Activated CD4-positive, CD25-positive, alpha-beta regulatory T cell (primary cell): ENCODE measurements at regions not wholly inside any gene's neighbourhood (a gene's known extent, or its start where the extent isn't known, plus 50 kb on each side); places are given as distances from the start of the nearest gene placed in this dataset.
"Not testable (repeated sequence)": the region's sequence is repeated elsewhere in the genome, so short reads cannot be mapped to it uniquely, and the experiment has no call there.

Experiments used
- DNase-seq, 4 experiments: peaks; one replicate each; lab custom pipeline; 2025; lab: John Stamatoyannopoulos, UW

DNA sequence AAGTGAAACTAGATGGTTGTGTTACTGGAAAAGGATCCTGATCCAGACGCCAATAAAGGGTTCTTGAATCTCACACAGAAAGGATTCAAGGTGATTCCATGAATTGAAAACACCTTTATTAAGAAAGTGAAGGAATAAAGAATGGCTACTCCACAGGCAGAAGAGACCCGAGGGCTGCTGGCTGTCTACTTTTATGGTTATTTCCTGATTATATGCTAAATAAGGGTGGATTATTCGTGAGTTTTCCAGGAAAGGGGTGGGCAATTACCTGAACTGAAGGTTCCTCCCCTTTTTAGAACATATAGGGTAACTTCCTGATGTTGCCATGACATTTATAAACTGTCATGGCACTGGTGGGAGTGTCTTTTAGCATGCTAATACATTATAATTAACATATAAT, 50.9 kb upstream of the WARS2 start:
- no peak for DNase-seq

GRCh38 chr1:119204197-119204960, 63.9 kb upstream of the WARS2 start:
- DNase-seq, result no peak

DNA sequence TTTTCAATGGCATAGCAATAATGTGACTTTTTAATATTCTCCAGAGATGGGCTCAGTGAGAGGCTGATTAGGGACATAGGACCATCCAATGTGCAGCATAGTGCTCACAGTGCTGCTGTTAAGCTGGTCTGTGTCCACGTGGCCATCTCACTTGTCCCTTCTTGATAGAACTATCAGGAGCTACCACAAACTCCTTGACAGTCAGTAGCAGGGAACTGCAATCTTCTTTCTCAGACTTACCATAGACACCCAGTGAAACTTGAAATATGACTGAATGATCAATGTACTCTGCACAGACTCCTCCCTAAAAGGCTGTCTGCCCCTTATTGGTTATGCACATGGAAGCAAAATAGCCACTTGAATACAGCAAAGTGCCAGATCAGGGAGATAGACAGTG, 64.5 kb upstream of the WARS2 start:
- DNase-seq, result no peak

DNA sequence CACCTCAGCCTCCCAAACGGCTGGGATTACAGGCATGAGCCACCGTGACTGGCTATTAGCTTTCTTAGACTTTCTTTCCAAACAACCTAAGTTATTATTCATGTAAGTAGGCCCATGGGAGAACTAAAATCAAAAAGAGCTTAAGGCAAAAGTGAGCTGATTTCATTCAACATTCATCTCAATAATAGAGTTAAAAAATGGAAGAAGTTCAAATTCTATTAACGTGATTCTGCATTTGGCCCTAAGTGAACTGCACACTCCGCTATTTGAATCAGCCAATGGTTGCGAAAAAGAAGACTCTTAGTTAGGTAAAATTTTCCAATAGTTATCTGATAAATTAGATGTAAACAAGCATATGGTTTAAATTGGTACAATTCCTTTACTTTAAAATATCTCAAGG, 68.6 kb upstream of the WARS2 start:
- no peak for DNase-seq

DNA sequence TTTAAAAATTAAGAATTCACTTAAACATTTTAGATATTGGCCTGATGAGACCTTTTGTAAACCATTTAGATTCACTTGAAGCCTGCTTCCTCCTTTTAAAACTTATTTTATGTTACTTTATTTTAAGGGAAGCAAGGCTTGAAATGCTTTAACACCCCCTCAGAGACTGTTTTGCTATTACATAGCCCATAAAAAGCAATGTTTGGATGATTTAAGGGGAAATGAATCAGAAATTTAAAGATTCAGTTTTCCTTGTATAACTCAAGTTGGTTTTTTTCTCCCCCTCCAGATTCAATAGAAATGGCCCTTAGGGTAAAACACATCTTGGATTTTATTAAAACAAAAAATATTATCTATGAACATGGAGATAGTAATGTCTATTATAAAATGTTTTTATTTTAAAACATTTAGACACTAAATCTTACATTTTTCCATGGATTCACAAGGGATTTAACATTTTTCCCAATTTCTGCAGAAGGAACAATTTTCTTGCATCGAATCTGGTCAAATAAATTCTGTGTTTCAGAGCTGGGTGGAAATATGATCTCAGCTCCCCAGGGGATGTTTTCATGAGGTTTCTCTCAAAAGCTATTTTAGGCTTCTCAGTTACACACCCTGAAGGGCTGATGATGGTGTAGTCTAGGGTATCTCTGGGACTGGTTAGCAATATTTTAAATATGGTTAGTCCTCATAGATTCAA, 69.3 kb upstream of the WARS2 start:
- no peak for DNase-seq

GRCh38 chr1:119210296-119210649, 69.8 kb upstream of the WARS2 start:
- DNase-seq, result no peak

DNA sequence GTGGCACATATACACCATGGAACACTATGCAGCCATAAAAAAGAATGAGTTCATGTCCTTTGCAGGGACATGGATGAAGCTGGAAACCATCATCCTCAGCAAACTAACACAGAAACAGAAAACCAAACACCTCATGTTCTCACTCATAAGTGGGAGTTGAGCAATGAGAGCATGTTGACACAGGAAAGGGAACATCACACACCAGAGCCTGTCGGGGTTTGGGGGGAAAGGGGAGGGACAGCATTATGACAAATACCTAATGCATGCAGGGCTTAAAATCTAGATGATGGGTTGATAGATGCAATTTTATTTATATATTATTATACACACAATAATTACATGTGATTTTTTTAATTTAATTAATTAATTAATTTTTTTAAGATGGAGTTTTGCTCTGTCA, 72.8 kb upstream of the WARS2 start:
- DNase-seq, result not testable (repeated sequence)

DNA sequence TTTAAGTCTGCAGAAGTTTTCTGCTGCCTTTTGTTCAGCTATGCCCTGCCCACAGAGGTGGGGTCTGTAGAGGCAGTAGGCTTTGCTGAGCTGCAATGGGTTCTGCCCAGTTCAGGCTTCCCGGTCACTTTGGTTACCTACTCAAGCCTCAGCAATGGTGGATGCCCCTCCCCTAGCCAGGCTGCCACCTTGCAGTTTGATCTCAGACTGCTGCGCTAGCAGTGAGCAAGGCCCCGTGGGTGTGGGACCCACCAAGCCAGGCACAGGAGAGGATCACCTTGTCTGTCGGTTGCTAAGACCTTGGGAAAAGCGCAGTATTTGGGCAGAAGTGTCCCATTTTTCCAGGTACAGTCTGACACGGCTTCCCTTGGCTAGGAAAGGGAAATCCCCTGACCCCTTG, 74.5 kb upstream of the WARS2 start:
- DNase-seq, result not testable (repeated sequence)

DNA sequence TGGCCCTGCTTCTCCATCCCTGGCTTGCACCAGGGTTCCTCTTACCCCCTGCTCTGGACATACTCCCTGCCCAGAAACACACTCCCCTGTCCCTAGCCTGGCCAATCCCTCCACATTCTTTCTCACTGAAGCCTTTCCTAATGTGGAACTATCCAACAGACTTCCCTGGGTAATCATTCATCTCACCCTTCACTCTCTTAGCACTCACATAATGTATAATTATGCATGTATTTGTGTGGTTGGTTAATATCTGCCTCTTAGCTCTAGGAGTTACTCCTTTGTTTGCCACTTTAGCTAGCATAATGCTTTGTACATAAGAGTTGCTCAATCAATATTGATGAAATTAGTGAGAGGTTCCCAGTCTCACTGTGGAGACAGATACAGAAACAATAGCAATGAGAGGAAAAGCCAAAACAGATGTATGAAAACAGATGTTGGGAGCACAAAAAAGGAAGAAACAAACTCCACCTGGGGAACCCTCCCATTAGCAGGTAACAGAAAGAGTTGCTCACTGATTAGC, 76.9 kb upstream of the WARS2 start:
- DNase-seq, result no peak

GRCh38 chr1:119219711-119220110, 79.3 kb upstream of the WARS2 start:
- DNase-seq, result no peak

DNA sequence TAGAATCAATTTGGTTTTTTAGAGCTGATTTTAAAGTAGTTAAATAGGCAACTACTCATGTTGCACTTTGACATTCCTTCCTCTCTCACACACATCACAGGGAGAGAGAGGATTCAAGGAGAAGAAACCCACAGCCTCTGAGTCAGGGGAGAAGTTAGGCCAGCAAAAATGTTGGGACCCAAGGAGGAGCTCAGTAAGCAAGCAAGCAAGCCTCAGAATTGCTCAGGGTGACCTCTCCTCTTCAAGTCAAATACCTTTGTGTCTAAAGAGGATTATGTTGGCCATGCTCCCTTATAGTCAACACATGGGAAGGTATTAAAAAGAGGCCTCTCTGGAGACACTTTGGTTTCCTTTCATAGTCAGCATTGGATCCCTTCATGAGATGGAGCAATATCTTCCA, 80.5 kb upstream of the WARS2 start:
- no peak for DNase-seq

DNA sequence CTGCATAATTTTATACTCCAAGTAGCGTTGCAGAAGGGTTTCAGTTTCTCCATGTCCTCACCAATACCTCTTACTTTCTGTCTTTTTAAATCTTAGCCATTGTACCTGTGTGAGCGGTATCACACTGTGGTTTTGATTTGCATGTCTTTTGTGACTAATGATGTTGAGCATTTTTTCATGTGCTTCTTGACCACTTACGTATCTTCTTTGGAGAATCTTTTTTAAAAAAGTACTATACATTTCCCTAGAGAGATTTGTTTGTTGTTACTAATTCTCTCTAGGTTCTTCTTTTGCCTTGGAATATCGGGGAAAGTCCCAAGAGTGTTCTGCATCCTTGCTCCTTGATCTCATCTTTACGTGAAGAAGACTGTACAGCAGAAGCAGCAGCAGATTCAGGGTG, 81.8 kb upstream of the WARS2 start:
- DNase-seq, result no peak

DNA sequence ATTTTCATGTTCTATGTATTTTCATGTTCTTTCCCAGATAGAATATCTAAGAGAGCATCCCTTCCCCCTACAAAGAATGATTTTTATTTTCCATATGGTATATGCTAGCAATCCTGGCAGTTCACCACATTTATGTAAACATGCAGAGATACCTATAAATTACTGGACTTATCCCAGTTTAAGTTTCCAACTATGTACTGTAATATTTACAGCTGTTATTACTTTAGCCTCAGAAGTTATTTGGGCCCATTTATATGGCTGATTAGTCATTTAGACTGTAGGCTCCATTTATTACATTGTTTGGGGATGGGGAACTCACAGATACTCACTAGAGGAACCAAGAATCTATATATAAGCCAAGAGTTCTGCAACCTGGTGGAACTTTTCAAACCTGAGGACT, 84.8 kb upstream of the WARS2 start:
- DNase-seq, result no peak

- no peak for DNase-seq
Measured at GRCh38 chr1:119225831-119226230, 85.4 kb upstream of the WARS2 start.

DNA sequence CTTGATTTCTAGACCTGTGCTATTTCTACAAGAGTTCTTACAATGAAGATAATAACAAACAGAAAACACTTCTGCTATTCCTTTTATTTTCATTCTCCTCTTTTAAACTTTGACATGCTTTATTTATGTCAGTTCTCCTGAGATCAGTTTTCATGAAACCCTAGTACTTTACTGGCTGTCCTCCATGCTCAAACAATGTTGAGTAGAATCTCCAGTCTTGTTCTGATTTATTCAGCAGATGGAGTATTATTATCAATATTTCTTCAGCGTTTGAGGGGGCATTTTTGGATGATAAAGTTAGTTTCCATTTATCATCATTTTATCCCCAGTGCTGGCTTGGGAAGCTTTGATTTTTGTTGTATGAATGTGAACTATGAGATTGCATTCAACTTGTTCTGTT, 85.9 kb upstream of the WARS2 start:
- DNase-seq, result no peak

GRCh38 chr1:119226913-119227312, 86.5 kb upstream of the WARS2 start:
- no peak for DNase-seq

- no peak for DNase-seq
Measured at GRCh38 chr1:119227456-119227855, 87.0 kb upstream of the WARS2 start.

- no peak for DNase-seq
Measured at GRCh38 chr1:119228335-119229080, 88.1 kb upstream of the WARS2 start.

- DNase-seq, result no peak
Measured at GRCh38 chr1:119235120-119235519, 94.7 kb upstream of the WARS2 start.

DNA sequence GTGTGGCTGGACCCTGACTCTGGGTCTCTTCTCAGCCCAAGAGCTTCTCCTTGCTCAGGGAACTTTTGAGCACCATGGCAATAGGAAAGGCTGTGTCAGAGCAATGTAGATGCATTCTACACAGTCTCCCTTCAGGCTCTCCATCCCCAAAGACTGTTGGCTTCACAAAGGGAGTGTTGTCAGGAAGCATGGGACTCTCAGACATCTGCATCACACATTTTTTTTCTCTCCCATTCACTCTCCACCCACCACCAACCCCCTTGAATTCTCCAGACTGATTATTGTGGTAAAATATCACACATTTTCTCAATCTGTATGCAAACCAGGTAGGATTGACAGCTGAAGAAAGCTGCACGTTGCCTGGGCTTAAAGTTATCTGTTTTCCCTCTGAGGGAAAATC, 105.4 kb upstream of the WARS2 start:
- no peak for DNase-seq

GRCh38 chr1:119249283-119249682, 108.8 kb upstream of the WARS2 start:
- no peak for DNase-seq

DNA sequence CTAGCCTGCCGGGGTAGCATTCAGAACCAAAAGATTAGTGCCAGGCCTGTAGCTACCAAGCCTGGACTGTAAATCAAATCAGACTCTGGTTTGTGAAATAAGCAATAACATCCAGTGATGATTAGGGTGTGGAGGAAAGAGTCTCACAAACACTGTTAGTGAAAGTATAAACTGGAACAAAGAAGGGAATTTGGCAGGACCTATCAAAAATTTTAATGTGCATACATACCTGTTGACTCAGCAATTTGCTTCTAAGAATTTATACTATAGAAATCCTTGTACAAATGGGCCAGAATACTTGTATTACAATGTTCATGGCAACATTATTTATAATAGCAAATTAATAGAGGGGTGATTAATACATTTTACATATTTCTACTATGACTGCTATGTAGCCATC, 109.8 kb upstream of the WARS2 start:
- DNase-seq, result no peak

- DNase-seq, result no peak
Measured at GRCh38 chr1:119251751-119252150, 111.3 kb upstream of the WARS2 start.
